ENCODE measurements at regions not wholly inside any gene's neighbourhood (a gene's known extent, or its start where the extent isn't known, plus 50 kb on each side); places are given as distances from the start of the nearest gene placed in this dataset.

- Histone ChIP-seq H4K20me1 (ENCODE audit: insufficient read depth, low read length) (no peaks in the 10 kb centered on the region), H3K9ac (ENCODE audit: insufficient read depth, low read length, poor library complexity, severe bottlenecking) (no peak overlapping the region), H3K79me2 (ENCODE audit: insufficient read depth, low read length) (no peaks in the 10 kb centered on the region), H2AFZ (ENCODE audit: insufficient read depth, low read depth, low read length, poor library complexity, severe bottlenecking) (no peak overlapping the region), H3K9me3 (replicated peaks in 1 of 2; ENCODE audit: control insufficient read depth in 1 of 2, insufficient read depth in 1 of 2, low read length in 2 of 2) (no peaks in the 10 kb centered on the region), H3K36me3 (replicated peaks in 1 of 2; ENCODE audit: control insufficient read depth in 1 of 2, insufficient read depth in 2 of 2, low read length in 2 of 2) (no peaks in the 10 kb centered on the region), H3K4me1 (ENCODE audit: control insufficient read depth in 1 of 2, insufficient read depth in 2 of 2, low read length in 2 of 2) (no peaks in the 10 kb centered on the region), H3K27me3 (ENCODE audit: control insufficient read depth in 2 of 2, insufficient read depth in 2 of 2, low read length in 2 of 2) (no peaks in the 10 kb centered on the region), H3K27ac (ENCODE audit: low read depth in 1 of 2, low read length in 2 of 2) (no peak overlapping the region), H3K4me2 (replicated peaks; ENCODE audit: extremely low read depth, low read length, poor library complexity, severe bottlenecking) (no peak overlapping the region), H3K4me3 (replicated peaks in 1 of 3; ENCODE audit: low read depth in 2 of 3, low read length in 3 of 3) (no peak overlapping the region)
- Mint-ChIP-seq H3K4me3 (no peak overlapping the region), H3K36me3 (no peaks in the 10 kb centered on the region), H3K27me3 (ENCODE audit: low read depth in 3 of 3) (no peaks in the 10 kb centered on the region), H3K27ac (no peak overlapping the region), H3K4me1 (no peaks in the 10 kb centered on the region), H3K9me3 (peaks cover 0 to 12% (median 6%) of the 10 kb centered on the region in 7 donors)
- DNase-seq = no peak
- TF ChIP-seq CTCF (IDR thresholded peaks at IDR 0.05) = no peak
- intact Hi-C loops (cut with micrococcal nuclease) = no loop called here
- 100% methylated on average over 2 of the region's 4 CpGs for WGBS (ENCODE audit: insufficient coverage)
Measured at GRCh38 chr3:5891711-5892110, 704.2 kb downstream of the EDEM1 start.

GRCh38 chr3:5898106-5898505, 710.6 kb downstream of the EDEM1 start:
- Histone ChIP-seq H3K9me3 (replicated peaks in 1 of 2; ENCODE audit: control insufficient read depth in 1 of 2, insufficient read depth in 1 of 2, low read length in 2 of 2) (peaks cover 0 to 6% of the 10 kb centered on the region in 2 donors), H3K27me3 (ENCODE audit: control insufficient read depth in 2 of 2, insufficient read depth in 2 of 2, low read length in 2 of 2) (no peaks in the 10 kb centered on the region), H3K9ac (ENCODE audit: insufficient read depth, low read length, poor library complexity, severe bottlenecking) (no peak overlapping the region), H3K4me1 (ENCODE audit: control insufficient read depth in 1 of 2, insufficient read depth in 2 of 2, low read length in 2 of 2) (no peaks in the 10 kb centered on the region), H4K20me1 (ENCODE audit: insufficient read depth, low read length) (no peaks in the 10 kb centered on the region), H3K27ac (ENCODE audit: low read depth in 1 of 2, low read length in 2 of 2) (no peak overlapping the region), H3K4me3 (replicated peaks in 1 of 3; ENCODE audit: low read depth in 2 of 3, low read length in 3 of 3) (no peak overlapping the region), H3K79me2 (ENCODE audit: insufficient read depth, low read length) (no peaks in the 10 kb centered on the region), H3K36me3 (replicated peaks in 1 of 2; ENCODE audit: control insufficient read depth in 1 of 2, insufficient read depth in 2 of 2, low read length in 2 of 2) (no peaks in the 10 kb centered on the region), H2AFZ (ENCODE audit: insufficient read depth, low read depth, low read length, poor library complexity, severe bottlenecking) (no peak overlapping the region), H3K4me2 (replicated peaks; ENCODE audit: extremely low read depth, low read length, poor library complexity, severe bottlenecking) (no peak overlapping the region)
- no peak for DNase-seq
- WGBS (ENCODE audit: insufficient coverage) = 6% methylated on average over 2 of the region's 2 CpGs
- no peak overlapping the region for H3K27ac Mint-ChIP-seq
- intact Hi-C loops (cut with micrococcal nuclease) = no loop called here
- no peak overlapping the region for H3K4me3 Mint-ChIP-seq
- no peaks in the 10 kb centered on the region for H3K36me3 Mint-ChIP-seq
- TF ChIP-seq CTCF (IDR thresholded peaks at IDR 0.05) = no peak
- no peaks in the 10 kb centered on the region for H3K27me3 Mint-ChIP-seq (ENCODE audit: low read depth in 3 of 3)
- H3K9me3 Mint-ChIP-seq = peaks cover 0 to 15% (median 6%) of the 10 kb centered on the region in 7 donors
- no peaks in the 10 kb centered on the region for H3K4me1 Mint-ChIP-seq
